ENCODE measurements at regions not wholly inside any gene's neighbourhood (a gene's known extent, or its start where the extent isn't known, plus 50 kb on each side); places are given as distances from the start of the nearest gene placed in this dataset.
"Not testable (repeated sequence)": the region's sequence is repeated elsewhere in the genome, so short reads cannot be mapped to it uniquely, and the experiment has no call there.

DNA sequence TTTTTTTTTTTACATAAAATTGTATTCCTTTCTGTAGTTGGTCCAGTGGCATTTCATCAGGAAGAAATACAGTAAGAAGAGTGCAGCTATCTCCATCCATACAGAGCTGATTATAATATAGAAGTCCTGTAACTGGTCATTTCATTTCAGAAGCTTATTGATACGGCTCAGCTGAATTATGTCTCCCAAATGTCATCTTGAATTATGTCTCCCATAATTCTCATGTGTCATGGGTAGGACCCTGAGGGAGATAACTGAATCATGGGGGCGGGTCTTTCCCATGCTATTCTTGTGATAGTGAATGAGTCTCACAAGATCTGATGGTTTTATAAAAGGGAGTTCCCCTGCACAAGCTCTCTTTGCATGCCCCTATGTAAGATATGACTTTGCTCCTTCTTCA is 492.9 kb downstream of the CHSY3 start:
- intact Hi-C loops (cut with DNase I) = no loop called here
- Histone ChIP-seq H3K27ac (no peak overlapping the region), H3K4me1 (no peaks in the 10 kb centered on the region), H3K27me3 (no peaks in the 10 kb centered on the region), H3K36me3 (no peaks in the 10 kb centered on the region), H3K4me3 (no peak overlapping the region), H3K9me3 (no peaks in the 10 kb centered on the region)
- DNase-seq (ENCODE audit: low spot score in 2 of 2) = no peak
- TF ChIP-seq, protein P1, sequence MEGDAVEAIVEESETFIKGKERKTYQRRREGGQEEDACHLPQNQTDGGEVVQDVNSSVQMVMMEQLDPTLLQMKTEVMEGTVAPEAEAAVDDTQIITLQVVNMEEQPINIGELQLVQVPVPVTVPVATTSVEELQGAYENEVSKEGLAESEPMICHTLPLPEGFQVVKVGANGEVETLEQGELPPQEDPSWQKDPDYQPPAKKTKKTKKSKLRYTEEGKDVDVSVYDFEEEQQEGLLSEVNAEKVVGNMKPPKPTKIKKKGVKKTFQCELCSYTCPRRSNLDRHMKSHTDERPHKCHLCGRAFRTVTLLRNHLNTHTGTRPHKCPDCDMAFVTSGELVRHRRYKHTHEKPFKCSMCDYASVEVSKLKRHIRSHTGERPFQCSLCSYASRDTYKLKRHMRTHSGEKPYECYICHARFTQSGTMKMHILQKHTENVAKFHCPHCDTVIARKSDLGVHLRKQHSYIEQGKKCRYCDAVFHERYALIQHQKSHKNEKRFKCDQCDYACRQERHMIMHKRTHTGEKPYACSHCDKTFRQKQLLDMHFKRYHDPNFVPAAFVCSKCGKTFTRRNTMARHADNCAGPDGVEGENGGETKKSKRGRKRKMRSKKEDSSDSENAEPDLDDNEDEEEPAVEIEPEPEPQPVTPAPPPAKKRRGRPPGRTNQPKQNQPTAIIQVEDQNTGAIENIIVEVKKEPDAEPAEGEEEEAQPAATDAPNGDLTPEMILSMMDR (IDR thresholded peaks at IDR 0.05) = no peak

GRCh38 chr5:130391727-130392264 is 487.5 kb downstream of the CHSY3 start:
- H3K36me3 ChIP-seq; DNase-seq (ENCODE audit: low spot score in 2 of 2); H3K27ac ChIP-seq; H3K27me3 ChIP-seq; H3K9me3 ChIP-seq; H3K4me3 ChIP-seq; intact Hi-C loops (cut with DNase I); H3K4me1 ChIP-seq: not testable (repeated sequence)

DNA sequence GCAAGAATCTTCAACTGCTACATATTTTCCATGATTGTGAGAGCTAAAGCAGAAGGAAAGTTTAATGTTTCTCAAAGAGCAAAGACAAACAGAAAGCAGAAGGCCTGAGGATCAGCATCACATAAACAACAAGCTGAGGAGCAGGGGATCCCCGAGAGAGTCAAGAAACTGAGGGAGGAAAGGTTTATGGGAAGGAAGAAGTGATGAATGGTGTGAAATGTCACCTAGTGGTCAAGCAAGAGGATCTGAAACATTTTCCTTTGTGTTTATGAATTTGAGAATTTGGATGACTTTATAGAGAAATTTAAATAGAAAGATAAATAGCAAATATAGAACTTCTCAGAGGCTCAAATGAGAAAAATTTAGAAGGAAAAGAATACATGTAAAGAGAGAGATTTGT is 481.9 kb downstream of the CHSY3 start:
- H3K36me3 ChIP-seq = no peaks in the 10 kb centered on the region
- no peak overlapping the region for H3K4me3 ChIP-seq
- DNase-seq (ENCODE audit: low spot score in 2 of 2) = no peak
- no peaks in the 10 kb centered on the region for H3K9me3 ChIP-seq
- TF ChIP-seq, protein P1 (IDR thresholded peaks at IDR 0.05) = peak in 1 of 3 experiments; percentile 25
- H3K27me3 ChIP-seq = no peaks in the 10 kb centered on the region
- no peaks in the 10 kb centered on the region for H3K4me1 ChIP-seq
- intact Hi-C loops (cut with DNase I) = no loop called here
- no peak overlapping the region for H3K27ac ChIP-seq

DNA sequence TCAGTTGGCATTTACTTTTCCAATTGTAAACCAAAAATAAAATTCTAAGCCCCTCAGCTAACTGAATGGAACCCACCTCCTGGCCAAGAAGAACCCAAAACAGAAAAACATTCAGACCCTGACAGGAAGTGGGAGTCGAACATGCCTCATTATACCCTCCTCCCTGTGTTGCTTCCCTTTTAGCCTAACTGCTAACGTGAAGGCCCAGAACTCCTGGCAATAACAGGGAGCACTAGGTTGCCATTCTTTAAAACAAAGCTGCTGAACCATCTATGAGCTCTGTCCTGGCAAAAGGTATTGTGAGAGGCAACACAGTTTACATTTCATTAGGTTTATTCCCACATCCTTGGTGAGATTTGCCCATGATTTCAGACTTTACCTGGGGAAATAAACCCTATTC is 481.4 kb downstream of the CHSY3 start:
- H3K27ac ChIP-seq = no peak overlapping the region

GRCh38 chr5:130365956-130366355 is 461.7 kb downstream of the CHSY3 start:
- Histone ChIP-seq H3K27me3 (no peaks in the 10 kb centered on the region), H3K36me3 (no peaks in the 10 kb centered on the region), H3K27ac (no peak overlapping the region), H3K4me3 (no peak overlapping the region), H3K9me3 (no peaks in the 10 kb centered on the region), H3K4me1 (no peaks in the 10 kb centered on the region)
- intact Hi-C loops (cut with DNase I) = no loop called here
- TF ChIP-seq, protein P1 (IDR thresholded peaks at IDR 0.05) = no peak
- no peak for DNase-seq (ENCODE audit: low spot score in 2 of 2)

More for the DNA sequence above, 481.4 kb downstream of the CHSY3 start:
- H3K9me3 ChIP-seq = no peaks in the 10 kb centered on the region
- H3K36me3 ChIP-seq = no peaks in the 10 kb centered on the region
- H3K4me1 ChIP-seq = no peaks in the 10 kb centered on the region
- DNase-seq (ENCODE audit: low spot score in 2 of 2) = no peak
- TF ChIP-seq, protein P1 (IDR thresholded peaks at IDR 0.05) = no peak
- no peak overlapping the region for H3K4me3 ChIP-seq
- intact Hi-C loops (cut with DNase I) = no loop called here
- H3K27me3 ChIP-seq = no peaks in the 10 kb centered on the region

DNA sequence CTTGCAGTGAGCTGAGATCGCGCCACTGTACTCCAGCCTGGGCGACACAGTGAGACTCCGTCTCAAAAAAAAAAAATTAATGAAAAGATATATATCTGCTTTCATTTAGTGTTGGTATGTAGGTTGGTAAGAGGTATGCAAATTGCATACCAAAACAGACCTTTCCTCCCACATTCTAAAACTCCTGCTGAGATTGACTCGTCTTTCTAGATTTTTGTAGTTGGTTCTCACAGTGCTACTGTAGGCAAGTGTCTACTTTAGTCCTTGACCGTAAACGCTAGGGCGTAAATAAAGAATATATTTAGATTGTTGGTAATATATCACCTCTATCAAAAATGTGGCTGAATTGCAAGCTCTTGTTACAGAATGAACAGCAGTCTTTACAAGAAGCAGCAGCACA is 445.9 kb downstream of the CHSY3 start:
- TF ChIP-seq, protein P1 (IDR thresholded peaks at IDR 0.05) = no peak
- no peak overlapping the region for H3K27ac ChIP-seq
- intact Hi-C loops (cut with DNase I) = no loop called here

More for the DNA sequence above, 445.9 kb downstream of the CHSY3 start:
- Histone ChIP-seq H3K9me3 (peaks cover 0 to 4% of the 10 kb centered on the region in 2 donors), H3K4me3 (no peak overlapping the region), H3K4me1 (no peaks in the 10 kb centered on the region), H3K27me3 (no peaks in the 10 kb centered on the region), H3K36me3 (no peaks in the 10 kb centered on the region)
- DNase-seq (ENCODE audit: low spot score in 2 of 2) = no peak

Data from ascending aorta (tissue), 2 donors.